ENCODE measurements at regions not wholly inside any gene's neighbourhood (a gene's known extent, or its start where the extent isn't known, plus 50 kb on each side); places are given as distances from the start of the nearest gene placed in this dataset.

GRCh38 chr18:75700561-75700960 lies 273.1 kb upstream of the SMIM21 start:
- TF ChIP-seq CTCF (IDR thresholded peaks at IDR 0.05): no peak
- DNase-seq: no peak
- H3K79me2 ChIP-seq (ENCODE audit: insufficient read depth, low read length): no peaks in the 10 kb centered on the region
- no peak overlapping the region for H3K4me3 ChIP-seq (replicated peaks in 1 of 3; ENCODE audit: low read depth in 2 of 3, low read length in 3 of 3)
- no CpG with 5 or more reads among the region's 4 CpGs for WGBS (ENCODE audit: insufficient coverage)
- no peaks in the 10 kb centered on the region for H4K20me1 ChIP-seq (ENCODE audit: insufficient read depth, low read length)
- H2AFZ ChIP-seq (ENCODE audit: insufficient read depth, low read depth, low read length, poor library complexity, severe bottlenecking): no peak overlapping the region
- Mint-ChIP-seq H3K27ac (no peak overlapping the region), H3K4me1 (no peaks in the 10 kb centered on the region), H3K9me3 (peaks cover 5 to 14% (median 10%) of the 10 kb centered on the region in 7 donors), H3K27me3 (ENCODE audit: low read depth in 3 of 3) (peaks cover 0 to 2% (median 0%) of the 10 kb centered on the region in 3 donors), H3K36me3 (no peaks in the 10 kb centered on the region), H3K4me3 (no peak overlapping the region)
- no peaks in the 10 kb centered on the region for H3K36me3 ChIP-seq (replicated peaks in 1 of 2; ENCODE audit: control insufficient read depth in 1 of 2, insufficient read depth in 2 of 2, low read length in 2 of 2)
- H3K9ac ChIP-seq (ENCODE audit: insufficient read depth, low read length, poor library complexity, severe bottlenecking): no peak overlapping the region
- H3K27me3 ChIP-seq (ENCODE audit: control insufficient read depth in 2 of 2, insufficient read depth in 2 of 2, low read length in 2 of 2): no peaks in the 10 kb centered on the region
- intact Hi-C loops (cut with micrococcal nuclease): no loop called here
- H3K27ac ChIP-seq (ENCODE audit: low read depth in 1 of 2, low read length in 2 of 2): no peak overlapping the region
- H3K4me1 ChIP-seq (ENCODE audit: control insufficient read depth in 1 of 2, insufficient read depth in 2 of 2, low read length in 2 of 2): no peaks in the 10 kb centered on the region
- no peak overlapping the region for H3K4me2 ChIP-seq (replicated peaks; ENCODE audit: extremely low read depth, low read length, poor library complexity, severe bottlenecking)
- peaks cover 12 to 25% of the 10 kb centered on the region in 2 donors for H3K9me3 ChIP-seq (replicated peaks in 1 of 2; ENCODE audit: control insufficient read depth in 1 of 2, insufficient read depth in 1 of 2, low read length in 2 of 2)

GRCh38 chr18:75698861-75699260 lies 271.4 kb upstream of the SMIM21 start:
- H3K4me1 Mint-ChIP-seq: no peaks in the 10 kb centered on the region
- H3K27me3 Mint-ChIP-seq (ENCODE audit: low read depth in 3 of 3): peaks cover under 1 to 2% (median 1%) of the 10 kb centered on the region in 3 donors
- Histone ChIP-seq H3K9ac (ENCODE audit: insufficient read depth, low read length, poor library complexity, severe bottlenecking) (no peak overlapping the region), H3K4me3 (replicated peaks in 1 of 3; ENCODE audit: low read depth in 2 of 3, low read length in 3 of 3) (no peak overlapping the region), H3K27me3 (ENCODE audit: control insufficient read depth in 2 of 2, insufficient read depth in 2 of 2, low read length in 2 of 2) (no peaks in the 10 kb centered on the region), H3K36me3 (replicated peaks in 1 of 2; ENCODE audit: control insufficient read depth in 1 of 2, insufficient read depth in 2 of 2, low read length in 2 of 2) (no peaks in the 10 kb centered on the region), H3K27ac (ENCODE audit: low read depth in 1 of 2, low read length in 2 of 2) (no peak overlapping the region), H3K79me2 (ENCODE audit: insufficient read depth, low read length) (no peaks in the 10 kb centered on the region), H3K4me2 (replicated peaks; ENCODE audit: extremely low read depth, low read length, poor library complexity, severe bottlenecking) (no peak overlapping the region), H3K4me1 (ENCODE audit: control insufficient read depth in 1 of 2, insufficient read depth in 2 of 2, low read length in 2 of 2) (no peaks in the 10 kb centered on the region), H2AFZ (ENCODE audit: insufficient read depth, low read depth, low read length, poor library complexity, severe bottlenecking) (no peak overlapping the region), H4K20me1 (ENCODE audit: insufficient read depth, low read length) (no peaks in the 10 kb centered on the region), H3K9me3 (replicated peaks in 1 of 2; ENCODE audit: control insufficient read depth in 1 of 2, insufficient read depth in 1 of 2, low read length in 2 of 2) (peaks cover 12 to 16% of the 10 kb centered on the region in 2 donors)
- H3K27ac Mint-ChIP-seq: no peak overlapping the region
- no peaks in the 10 kb centered on the region for H3K36me3 Mint-ChIP-seq
- 82% methylated on average over 4 of the region's 7 CpGs for WGBS (ENCODE audit: insufficient coverage)
- no peak for TF ChIP-seq CTCF (IDR thresholded peaks at IDR 0.05)
- DNase-seq: no peak
- H3K9me3 Mint-ChIP-seq: peaks cover 6 to 20% (median 8%) of the 10 kb centered on the region in 7 donors
- intact Hi-C loops (cut with micrococcal nuclease): no loop called here
- H3K4me3 Mint-ChIP-seq: no peak overlapping the region
